Stomach smooth muscle (tissue), 2 donors: ENCODE measurements at regions not wholly inside any gene's neighbourhood (a gene's known extent, or its start where the extent isn't known, plus 50 kb on each side); places are given as distances from the start of the nearest gene placed in this dataset.

Experiments
- H3K27ac ChIP-seq: one replicate; pipeline ENCODE4 v1.7.0; 2013; ENCODE audit warnings: mild to moderate bottlenecking, low read length, inconsistent platforms
- H3K27me3 ChIP-seq, 2 donors: one replicate each; pipeline ENCODE4 v1.7.0; 2013; ENCODE audit warnings: low read length in 2 of 2; ENCODE audit not compliant: insufficient read depth in 2 of 2, control insufficient read depth in 1 of 2
- H3K36me3 ChIP-seq, 2 donors: one replicate each; pipeline ENCODE4 v1.7.0; 2013; ENCODE audit warnings: low read length in 2 of 2; ENCODE audit not compliant: control insufficient read depth in 2 of 2, insufficient read depth in 2 of 2
- H3K4me1 ChIP-seq: one replicate; pipeline ENCODE4 v1.7.0; 2013; ENCODE audit warnings: low read length; ENCODE audit not compliant: control insufficient read depth, insufficient read depth
- H3K4me3 ChIP-seq, 2 donors: one replicate each; pipeline ENCODE4 v1.7.0; 2013; ENCODE audit warnings: low read length in 2 of 2
- H3K9ac ChIP-seq, 2 donors: one replicate each; pipeline ENCODE4 v1.7.0; 2013; ENCODE audit warnings: low read length in 2 of 2, mild to moderate bottlenecking in 1 of 2
- H3K9me3 ChIP-seq, 2 donors: one replicate each; pipeline ENCODE4 v1.7.0; 2013; ENCODE audit warnings: low read length in 2 of 2; ENCODE audit not compliant: control insufficient read depth in 2 of 2
- donor health status: healthy.
- donor health status: Pancreatic carcinoma.

DNA sequence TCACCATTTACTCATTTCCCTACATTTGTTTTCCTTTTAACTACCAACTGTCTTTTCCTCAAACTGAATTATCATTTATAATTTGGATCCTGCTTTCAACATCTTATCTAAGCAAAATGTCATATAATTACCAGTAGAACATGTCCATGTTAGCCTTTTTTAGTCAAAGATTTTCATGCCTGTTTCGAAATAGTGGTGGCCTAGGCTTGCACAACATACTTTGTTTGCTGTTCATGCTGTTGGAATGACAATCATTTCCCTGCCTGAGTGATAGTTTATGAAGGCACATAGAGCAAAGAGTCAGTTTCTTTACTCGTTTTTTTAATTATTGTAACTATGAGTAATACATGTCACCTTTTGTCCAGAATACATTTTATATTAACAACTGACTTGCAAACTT, 144.3 kb upstream of the ANO3 start:
- H3K27me3 ChIP-seq, result no peaks in the 10 kb centered on the region

DNA sequence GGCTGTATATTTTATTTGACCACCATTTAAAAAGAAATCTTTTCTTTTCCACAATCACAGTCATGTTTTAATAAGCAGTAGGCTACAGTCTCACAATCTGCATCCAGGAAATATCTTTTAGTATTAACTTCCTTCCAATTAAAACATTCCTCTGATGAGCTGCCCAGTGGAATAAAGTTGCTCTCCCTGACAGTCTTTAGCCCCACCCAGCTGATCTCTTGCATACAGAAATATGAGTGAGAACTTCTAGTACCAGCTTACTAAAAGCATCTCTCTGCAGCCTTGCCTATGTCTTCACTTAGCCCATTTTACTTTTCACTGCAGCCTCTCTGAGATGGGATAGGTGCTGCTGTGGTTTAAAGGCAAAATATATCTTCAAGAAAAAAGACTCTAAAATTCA, 143.4 kb upstream of the ANO3 start:
- Histone ChIP-seq H3K27ac (no peak overlapping the region), H3K4me1 (no peaks in the 10 kb centered on the region), H3K9me3 (no peaks in the 10 kb centered on the region), H3K27me3 (no peaks in the 10 kb centered on the region), H3K36me3 (no peaks in the 10 kb centered on the region), H3K4me3 (no peak overlapping the region), H3K9ac (no peak overlapping the region)

More for the DNA sequence above, 144.3 kb upstream of the ANO3 start:
- H3K9me3 ChIP-seq, result no peaks in the 10 kb centered on the region
- H3K9ac ChIP-seq, result no peak overlapping the region
- H3K27ac ChIP-seq, result no peak overlapping the region
- H3K4me1 ChIP-seq, result no peaks in the 10 kb centered on the region
- H3K4me3 ChIP-seq, result no peak overlapping the region
- no peaks in the 10 kb centered on the region for H3K36me3 ChIP-seq

DNA sequence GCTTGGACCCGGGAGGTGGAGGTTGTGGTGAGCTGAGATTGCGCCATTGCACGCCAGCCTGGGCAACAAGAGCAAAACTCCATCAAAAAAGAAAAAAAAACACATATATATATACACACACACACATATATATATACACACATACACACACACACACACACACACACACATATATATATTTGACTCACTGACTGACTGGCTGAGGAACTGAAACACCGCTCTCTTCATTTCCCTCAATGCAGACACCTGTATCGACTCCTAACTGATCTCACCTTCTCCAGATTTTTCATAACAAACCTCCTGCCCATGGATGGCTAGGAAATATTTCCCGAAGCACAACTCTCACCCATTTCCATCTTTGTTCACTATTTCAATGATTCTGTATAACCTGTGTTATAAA, 140.7 kb upstream of the ANO3 start:
- H3K4me1 ChIP-seq, result no peaks in the 10 kb centered on the region
- no peaks in the 10 kb centered on the region for H3K9me3 ChIP-seq
- no peak overlapping the region for H3K27ac ChIP-seq
- H3K4me3 ChIP-seq, result no peak overlapping the region
- H3K27me3 ChIP-seq, result no peaks in the 10 kb centered on the region
- no peaks in the 10 kb centered on the region for H3K36me3 ChIP-seq
- no peak overlapping the region for H3K9ac ChIP-seq

DNA sequence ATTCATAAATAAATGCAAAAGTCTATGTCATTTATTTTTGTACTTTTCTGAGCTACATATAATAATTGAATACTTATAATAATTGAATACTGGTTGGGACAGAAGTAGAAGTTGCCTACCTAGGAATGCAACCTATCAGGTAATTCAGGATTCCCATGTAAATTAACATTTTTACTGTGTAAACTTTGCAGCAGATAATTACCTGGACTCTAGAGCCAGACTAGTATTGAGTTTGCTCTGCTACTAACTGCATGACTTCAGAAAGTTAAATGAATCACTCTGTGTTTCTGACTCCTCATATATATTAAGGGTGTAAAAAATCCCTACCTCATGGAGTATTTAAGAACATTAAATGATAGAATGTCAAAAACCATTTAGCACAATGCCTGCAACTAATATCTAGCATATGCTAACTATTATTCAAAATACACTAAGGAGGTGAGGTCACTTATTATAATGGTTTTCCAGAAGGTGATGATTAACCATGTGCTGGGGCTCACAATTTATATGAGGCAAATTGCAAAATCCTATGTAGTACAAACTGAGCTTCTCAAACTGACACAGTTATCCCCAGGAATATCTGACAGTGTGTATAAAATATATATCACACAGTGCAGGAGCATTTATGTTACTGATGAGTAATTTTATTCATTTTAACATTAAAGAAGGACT, 138.1 kb upstream of the ANO3 start:
- Histone ChIP-seq H3K27ac (no peak overlapping the region), H3K4me3 (no peak overlapping the region), H3K27me3 (no peaks in the 10 kb centered on the region), H3K36me3 (no peaks in the 10 kb centered on the region), H3K4me1 (no peaks in the 10 kb centered on the region), H3K9ac (no peak overlapping the region), H3K9me3 (no peaks in the 10 kb centered on the region)

DNA sequence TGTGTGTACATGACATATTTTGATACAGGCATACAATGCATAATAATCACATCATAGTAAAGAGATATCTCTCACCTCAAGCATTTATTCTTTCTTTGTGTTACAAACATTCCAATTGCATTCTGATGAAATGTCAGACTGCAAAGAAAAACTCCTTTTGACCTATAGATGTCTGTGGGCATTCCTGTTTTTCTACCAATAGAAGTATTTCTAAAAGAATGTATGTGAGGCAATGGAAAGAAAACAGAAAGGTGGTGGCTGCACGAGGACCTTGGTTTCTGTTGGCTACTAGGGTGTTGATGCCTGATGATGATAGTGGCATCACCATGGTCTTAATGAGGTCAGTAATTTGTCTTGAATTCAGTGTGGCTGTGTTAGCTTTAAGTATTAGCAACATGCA, 137.0 kb upstream of the ANO3 start:
- H3K36me3 ChIP-seq, result no peaks in the 10 kb centered on the region
- no peak overlapping the region for H3K9ac ChIP-seq
- no peak overlapping the region for H3K27ac ChIP-seq
- no peaks in the 10 kb centered on the region for H3K4me1 ChIP-seq
- no peaks in the 10 kb centered on the region for H3K27me3 ChIP-seq
- H3K4me3 ChIP-seq, result no peak overlapping the region
- no peaks in the 10 kb centered on the region for H3K9me3 ChIP-seq

DNA sequence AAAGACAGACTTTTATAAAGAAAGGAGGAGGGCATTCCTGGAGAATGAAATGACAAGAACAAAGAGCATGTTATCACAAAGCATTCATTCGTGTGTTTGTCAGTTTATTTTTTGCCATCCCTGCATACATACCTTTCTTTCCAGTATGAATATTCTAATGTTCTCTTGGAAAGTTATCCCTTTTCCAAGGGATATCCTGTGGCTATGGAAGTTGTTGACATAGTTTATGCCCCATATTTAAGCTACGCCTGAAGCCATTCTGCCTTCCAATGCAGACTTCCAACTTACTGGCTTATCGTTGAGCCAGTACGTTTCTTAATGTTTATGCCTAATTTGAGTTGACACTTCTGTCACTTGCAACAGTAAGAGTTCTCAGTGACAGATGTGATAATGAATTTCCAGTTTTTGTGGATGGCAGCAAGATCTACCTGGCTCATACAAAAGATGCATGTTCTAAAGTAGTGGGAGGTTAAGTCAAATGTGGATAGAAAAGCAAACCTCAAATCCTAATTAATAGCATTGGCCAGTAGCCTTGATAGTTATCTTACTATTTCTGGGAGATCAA, 133.3 kb upstream of the ANO3 start:
- H3K27ac ChIP-seq, result no peak overlapping the region
- H3K27me3 ChIP-seq, result no peaks in the 10 kb centered on the region
- H3K9me3 ChIP-seq, result no peaks in the 10 kb centered on the region
- H3K4me1 ChIP-seq, result no peaks in the 10 kb centered on the region
- no peak overlapping the region for H3K4me3 ChIP-seq
- H3K36me3 ChIP-seq, result no peaks in the 10 kb centered on the region
- no peak overlapping the region for H3K9ac ChIP-seq

DNA sequence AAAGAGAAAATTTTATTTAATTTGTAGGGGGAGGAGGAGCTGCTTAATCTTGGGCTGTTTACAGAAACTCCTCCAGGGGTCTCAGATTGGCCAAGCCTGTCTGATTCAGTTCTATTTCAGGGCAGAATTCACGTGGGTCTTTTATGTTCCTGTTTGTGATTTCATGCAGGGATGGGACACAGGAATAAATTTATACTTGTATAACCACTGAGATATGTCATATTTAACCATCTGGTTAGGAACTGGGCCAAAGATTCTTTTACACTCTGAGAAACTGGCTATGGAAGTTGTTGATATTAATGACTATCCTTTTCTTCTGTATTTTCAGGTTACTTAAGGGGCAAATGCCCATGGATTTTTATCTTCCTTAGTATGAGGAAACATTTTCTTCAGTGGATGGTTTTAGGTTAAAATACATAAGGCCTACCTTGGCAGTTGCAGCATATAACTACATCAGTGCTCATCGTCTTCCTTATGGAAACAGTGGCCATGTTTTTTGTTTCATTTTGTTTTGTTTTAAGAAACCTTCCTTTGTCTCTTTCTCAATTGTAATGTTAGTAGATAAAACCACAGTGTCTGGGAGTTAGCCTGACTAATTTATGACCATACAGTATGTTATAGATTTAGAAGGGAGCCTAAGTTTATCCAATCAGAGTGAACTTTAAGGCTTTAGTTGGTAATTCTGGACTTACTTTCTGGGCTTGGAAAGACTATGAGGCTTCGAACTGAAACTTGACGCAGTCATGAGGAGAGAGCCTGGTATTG, 132.4 kb upstream of the ANO3 start:
- no peaks in the 10 kb centered on the region for H3K9me3 ChIP-seq
- no peak overlapping the region for H3K9ac ChIP-seq
- H3K27me3 ChIP-seq, result no peaks in the 10 kb centered on the region
- no peaks in the 10 kb centered on the region for H3K4me1 ChIP-seq
- no peaks in the 10 kb centered on the region for H3K36me3 ChIP-seq
- H3K27ac ChIP-seq, result no peak overlapping the region
- H3K4me3 ChIP-seq, result no peak overlapping the region

DNA sequence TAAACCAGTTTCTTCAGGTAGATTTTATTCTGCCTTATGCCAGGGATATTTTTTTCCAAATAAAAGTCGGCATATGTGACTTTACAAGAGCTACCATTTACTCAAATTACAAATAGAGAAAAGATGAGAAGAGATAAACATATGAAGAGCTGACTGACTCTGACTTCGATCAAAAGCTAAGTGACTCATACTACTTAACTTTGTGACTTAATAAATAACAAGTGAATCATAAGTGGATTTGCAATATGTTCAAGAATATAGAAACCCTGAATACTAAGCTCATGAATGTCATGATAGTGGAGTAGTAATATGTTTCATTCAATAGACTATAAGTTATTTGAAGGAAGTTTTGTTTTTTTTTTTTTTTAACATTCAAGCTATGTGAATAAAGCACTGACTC, 130.5 kb upstream of the ANO3 start:
- no peaks in the 10 kb centered on the region for H3K27me3 ChIP-seq
- H3K27ac ChIP-seq, result no peak overlapping the region
- H3K36me3 ChIP-seq, result no peaks in the 10 kb centered on the region

DNA sequence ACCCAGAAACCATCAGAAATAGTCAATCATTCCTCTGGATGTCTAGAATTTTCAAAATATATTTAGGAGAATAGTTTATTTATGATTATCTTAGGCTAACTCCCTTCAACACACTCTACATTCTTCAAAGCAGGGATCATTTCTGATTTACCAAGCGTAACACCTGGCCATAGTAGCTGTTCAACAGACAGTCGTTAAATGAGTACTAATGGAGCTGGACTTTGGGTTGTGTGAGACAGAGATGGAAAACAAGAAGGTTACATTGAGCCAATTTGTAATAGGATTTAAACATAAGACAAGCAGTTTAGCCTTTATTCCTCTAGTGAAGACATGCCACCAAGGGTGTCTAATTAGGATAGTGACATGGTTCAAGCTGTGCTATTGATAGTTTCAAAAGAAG, 129.2 kb upstream of the ANO3 start:
- Histone ChIP-seq H3K4me1 (no peaks in the 10 kb centered on the region), H3K9me3 (no peaks in the 10 kb centered on the region), H3K27ac (no peak overlapping the region), H3K27me3 (no peaks in the 10 kb centered on the region), H3K4me3 (no peak overlapping the region), H3K9ac (no peak overlapping the region), H3K36me3 (no peaks in the 10 kb centered on the region)

More for the DNA sequence above, 130.5 kb upstream of the ANO3 start:
- no peaks in the 10 kb centered on the region for H3K4me1 ChIP-seq
- H3K9ac ChIP-seq, result no peak overlapping the region
- H3K4me3 ChIP-seq, result no peak overlapping the region
- H3K9me3 ChIP-seq, result no peaks in the 10 kb centered on the region

DNA sequence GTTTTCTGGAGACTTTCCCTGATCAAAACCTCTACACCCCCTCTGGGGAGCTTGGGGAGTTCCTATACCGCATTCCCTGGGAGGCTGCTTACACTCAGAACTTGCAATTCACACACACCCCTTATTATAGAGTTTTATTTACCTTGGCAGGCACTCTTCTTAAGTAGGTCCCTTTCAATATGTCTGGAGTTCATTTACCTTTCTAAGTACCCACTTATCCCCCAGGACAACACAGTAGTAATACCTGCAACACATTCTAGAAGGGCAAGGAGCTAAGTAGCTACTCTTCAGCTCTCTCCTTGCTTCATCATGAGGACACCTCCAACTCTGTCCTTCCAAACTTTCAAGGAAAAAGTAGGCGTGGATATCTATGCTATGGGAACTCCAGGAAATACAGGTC, 127.8 kb upstream of the ANO3 start:
- Histone ChIP-seq H3K4me1 (no peaks in the 10 kb centered on the region), H3K9ac (no peak overlapping the region), H3K27me3 (no peaks in the 10 kb centered on the region), H3K36me3 (no peaks in the 10 kb centered on the region), H3K4me3 (no peak overlapping the region), H3K27ac (no peak overlapping the region), H3K9me3 (no peaks in the 10 kb centered on the region)

DNA sequence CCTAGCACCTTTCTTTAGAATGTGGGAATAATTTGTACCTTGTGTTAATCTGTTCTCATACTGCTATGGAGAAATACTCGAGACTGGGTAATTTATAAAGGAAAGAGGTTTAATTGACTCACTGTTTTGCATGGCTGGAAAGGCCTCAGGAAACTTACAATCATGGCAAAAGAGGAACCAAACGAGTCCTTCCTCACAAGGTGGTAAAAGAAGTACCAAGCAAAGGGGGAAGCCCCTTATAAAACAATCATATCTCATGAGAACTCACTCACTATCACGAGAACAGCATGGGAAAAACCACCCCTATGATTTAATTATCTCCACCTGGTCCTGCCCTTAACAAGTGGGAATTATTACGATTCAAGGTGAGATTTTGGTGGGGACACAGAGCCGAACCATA, 127.1 kb upstream of the ANO3 start:
- no peak overlapping the region for H3K27ac ChIP-seq
- no peak overlapping the region for H3K4me3 ChIP-seq
- H3K27me3 ChIP-seq, result no peaks in the 10 kb centered on the region
- H3K9ac ChIP-seq, result no peak overlapping the region
- no peaks in the 10 kb centered on the region for H3K36me3 ChIP-seq
- no peaks in the 10 kb centered on the region for H3K9me3 ChIP-seq
- H3K4me1 ChIP-seq, result no peaks in the 10 kb centered on the region
